ENCODE measurements at regions not wholly inside any gene's neighbourhood (a gene's known extent, or its start where the extent isn't known, plus 50 kb on each side); places are given as distances from the start of the nearest gene placed in this dataset.

DNA sequence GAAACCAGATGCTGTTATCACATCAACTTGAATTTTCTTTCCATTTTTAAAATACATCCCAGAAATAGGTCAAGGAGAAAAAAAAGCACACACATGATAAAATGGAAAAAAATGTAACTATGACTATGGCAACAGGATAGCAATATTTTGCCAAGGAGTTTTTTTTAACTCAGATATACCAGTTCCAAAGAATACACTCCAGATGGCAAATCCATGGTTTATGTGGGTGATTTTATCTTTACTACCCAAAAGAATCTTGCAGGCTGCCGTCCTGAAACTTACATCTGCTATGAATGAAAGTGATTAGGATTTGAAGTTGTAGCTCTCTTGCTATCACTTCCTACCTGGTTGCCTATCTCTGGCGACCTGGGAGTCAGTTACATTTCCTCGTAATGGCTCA, 91.0 kb upstream of the PLPPR4 start:
- H3K9ac ChIP-seq (ENCODE audit: control insufficient read depth, insufficient read depth, low read length), result no peak overlapping the region
- H4K20me1 ChIP-seq (ENCODE audit: control insufficient read depth, insufficient read depth), result no peaks in the 10 kb centered on the region
- H3K36me3 ChIP-seq (ENCODE audit: control insufficient read depth in 2 of 2, insufficient read depth in 2 of 2, low read length in 1 of 2), result no peaks in the 10 kb centered on the region
- in situ Hi-C loops (cut with MboI), result loop anchor here (10.0 kb wide), 1 partner anchor 302 kb away; no protein-coding TSS in a partner anchor
- ChIA-PET RAD21 (ENCODE audit: unreplicated experiment) (no interaction called here), POLR2A (no interaction called here), SMC1A (ENCODE audit: uncharacterized antibody, unreplicated experiment) (no interaction called here), CTCF (interaction anchor here (4.1 kb wide), 1 partner anchor 308 kb away, joined by 16 read pairs; no protein-coding TSS in a partner anchor)
- no TSS peak for BruUV-seq (replicated peaks)
- intact Hi-C loops (cut with micrococcal nuclease; ENCODE audit: unreplicated experiment), result no loop called here
- H3K4me3 ChIP-seq, result no peak overlapping the region
- no peak overlapping the region for H2AFZ ChIP-seq (ENCODE audit: control insufficient read depth, low read depth, low read length)
- no peak overlapping the region for H3K27ac ChIP-seq (ENCODE audit: control insufficient read depth, insufficient read depth)
- TF ChIP-seq ZNF207 (IDR thresholded peaks at IDR 0.05; ENCODE audit: borderline replicate concordance) (no peak), RB1 (IDR thresholded peaks at IDR 0.05; ENCODE audit: borderline replicate concordance) (no peak), NR2C1 (IDR thresholded peaks at IDR 0.05) (no peak), EP300 (IDR thresholded peaks at IDR 0.05; ENCODE audit: borderline replicate concordance in 1 of 2, control insufficient read depth in 1 of 2, low read depth in 2 of 2, low read length in 2 of 2) (no peak), EED (IDR thresholded peaks at IDR 0.05; ENCODE audit: low read depth) (no peak), SMC3 (IDR thresholded peaks at IDR 0.05; ENCODE audit: borderline replicate concordance, low read length) (no peak), CHD4 (IDR thresholded peaks at IDR 0.05) (no peak), ELK1 (IDR thresholded peaks at IDR 0.05; ENCODE audit: low read depth, low read length) (no peak), NFYA (IDR thresholded peaks at IDR 0.05; ENCODE audit: borderline replicate concordance, low read depth, low read length) (no peak), USF2 (IDR thresholded peaks at IDR 0.05; ENCODE audit: borderline replicate concordance, low read depth, low read length) (no peak), BACH1 (IDR thresholded peaks at IDR 0.05; ENCODE audit: borderline replicate concordance) (no peak), E2F8 (IDR thresholded peaks at IDR 0.05; ENCODE audit: low read depth, partially characterized antibody) (no peak), NBN (IDR thresholded peaks at IDR 0.05) (no peak), HDGF (IDR thresholded peaks at IDR 0.05) (no peak), CREB1 (IDR thresholded peaks at IDR 0.05; ENCODE audit: low read depth) (no peak)
- 16% methylated on average over 3 of the region's 3 CpGs for WGBS (ENCODE audit: insufficient coverage, insufficient replicate concordance, low lambda C conversion rate, missing lambda C conversion rate)
- ATAC-seq (no peak), FAIRE-seq (no peak), DNase-seq (ENCODE audit: low read depth, low spot score) (no peak)
- H3K4me1 ChIP-seq (ENCODE audit: control insufficient read depth, insufficient read depth, low read length), result no peaks in the 10 kb centered on the region
- no peak overlapping the region for H3K4me2 ChIP-seq (ENCODE audit: control insufficient read depth, insufficient read depth)
- no peaks in the 10 kb centered on the region for H3K79me2 ChIP-seq (ENCODE audit: control insufficient read depth, insufficient read depth, low read length)
- H3K9me3 ChIP-seq (replicated peaks; ENCODE audit: control insufficient read depth, insufficient read depth, low read length), result no peaks in the 10 kb centered on the region
- no peaks in the 10 kb centered on the region for H3K27me3 ChIP-seq (replicated peaks in 1 of 2; ENCODE audit: control insufficient read depth in 2 of 2, insufficient read depth in 2 of 2, low read length in 1 of 2)

All from GM12878 (cell line).